ENCODE measurements at regions not wholly inside any gene's neighbourhood (a gene's known extent, or its start where the extent isn't known, plus 50 kb on each side); places are given as distances from the start of the nearest gene placed in this dataset.

DNA sequence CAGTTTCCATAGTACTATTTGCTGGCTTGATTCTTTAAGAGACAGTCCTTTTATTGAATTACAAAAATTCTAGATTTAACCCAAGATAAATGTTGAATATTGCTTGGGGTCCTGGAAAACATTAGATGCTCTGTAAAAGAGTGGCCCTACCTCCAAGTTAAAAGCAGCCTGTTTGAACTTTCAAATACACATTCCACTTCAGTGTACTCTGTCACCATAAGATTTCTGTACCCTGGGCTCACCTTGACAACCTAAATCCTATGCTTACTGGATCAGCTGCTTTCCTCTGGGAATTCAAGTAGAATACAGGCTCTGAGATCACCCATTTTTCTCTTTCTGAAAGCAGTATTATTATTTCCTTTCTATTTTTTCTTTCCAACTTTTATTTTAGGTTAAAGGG lies 107.7 kb upstream of the DCN start:
- H3K9me3 ChIP-seq (ENCODE audit: control insufficient read depth in 2 of 2, low read length in 2 of 2): no peaks in the 10 kb centered on the region
- ATAC-seq (ENCODE audit: low read depth in 2 of 2): no peak
- H3K27ac ChIP-seq (ENCODE audit: insufficient read depth, low read length, poor library complexity, severe bottlenecking): no peak overlapping the region
- Mint-ChIP-seq H3K4me3 (no peak overlapping the region), H3K36me3 (no peaks in the 10 kb centered on the region), H3K27me3 (peaks cover under 1% of the 10 kb centered on the region), H3K27ac (no peak overlapping the region), H3K9me3 (peaks cover 0 to 2% (median 0%) of the 10 kb centered on the region in 7 donors), H3K4me1 (peaks cover 0 to 3% (median 1%) of the 10 kb centered on the region in 4 donors)
- H3K4me3 ChIP-seq (ENCODE audit: low read depth, low read length): no peak overlapping the region
- no peak for DNase-seq
- peaks cover 1% of the 10 kb centered on the region for H3K27me3 ChIP-seq (ENCODE audit: control insufficient read depth, insufficient read depth, low read length)
- no peaks in the 10 kb centered on the region for H3K4me1 ChIP-seq (ENCODE audit: control insufficient read depth, insufficient read depth, low read length, poor library complexity, severe bottlenecking)
- H3K36me3 ChIP-seq (ENCODE audit: control insufficient read depth, insufficient read depth, low read length): no peaks in the 10 kb centered on the region

DNA sequence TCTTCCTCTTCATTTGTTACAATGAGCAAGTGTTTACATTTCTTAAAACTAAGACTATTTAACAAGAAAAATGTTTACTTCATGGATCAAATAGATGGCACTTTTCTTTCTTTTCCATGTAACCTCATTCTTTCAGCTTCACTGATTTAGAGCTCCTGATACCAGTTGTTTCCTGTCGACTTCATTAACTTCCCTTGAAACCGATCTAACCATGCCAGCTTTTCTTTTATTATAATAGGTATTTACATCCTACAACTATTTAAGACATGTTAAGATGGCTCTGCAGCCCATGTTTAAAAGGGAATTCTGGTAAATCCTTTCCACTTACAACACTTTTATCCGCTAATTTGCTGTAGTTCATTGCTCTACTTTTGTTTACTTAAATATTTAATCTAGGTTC lies 107.3 kb upstream of the DCN start:
- Histone ChIP-seq H3K27me3 (ENCODE audit: control insufficient read depth, insufficient read depth, low read length) (peaks cover 1% of the 10 kb centered on the region), H3K4me3 (ENCODE audit: low read depth, low read length) (no peak overlapping the region), H3K4me1 (ENCODE audit: control insufficient read depth, insufficient read depth, low read length, poor library complexity, severe bottlenecking) (no peaks in the 10 kb centered on the region), H3K9me3 (ENCODE audit: control insufficient read depth in 2 of 2, low read length in 2 of 2) (no peaks in the 10 kb centered on the region), H3K36me3 (ENCODE audit: control insufficient read depth, insufficient read depth, low read length) (no peaks in the 10 kb centered on the region), H3K27ac (ENCODE audit: insufficient read depth, low read length, poor library complexity, severe bottlenecking) (no peak overlapping the region)
- ATAC-seq (ENCODE audit: low read depth in 2 of 2): no peak
- H3K36me3 Mint-ChIP-seq: no peaks in the 10 kb centered on the region
- H3K4me3 Mint-ChIP-seq: no peak overlapping the region
- peaks cover 0 to 3% (median 1%) of the 10 kb centered on the region in 4 donors for H3K4me1 Mint-ChIP-seq
- H3K27me3 Mint-ChIP-seq: no peaks in the 10 kb centered on the region
- no peak for DNase-seq
- H3K9me3 Mint-ChIP-seq: peaks cover 0 to 2% (median 0%) of the 10 kb centered on the region in 7 donors
- no peak overlapping the region for H3K27ac Mint-ChIP-seq

DNA sequence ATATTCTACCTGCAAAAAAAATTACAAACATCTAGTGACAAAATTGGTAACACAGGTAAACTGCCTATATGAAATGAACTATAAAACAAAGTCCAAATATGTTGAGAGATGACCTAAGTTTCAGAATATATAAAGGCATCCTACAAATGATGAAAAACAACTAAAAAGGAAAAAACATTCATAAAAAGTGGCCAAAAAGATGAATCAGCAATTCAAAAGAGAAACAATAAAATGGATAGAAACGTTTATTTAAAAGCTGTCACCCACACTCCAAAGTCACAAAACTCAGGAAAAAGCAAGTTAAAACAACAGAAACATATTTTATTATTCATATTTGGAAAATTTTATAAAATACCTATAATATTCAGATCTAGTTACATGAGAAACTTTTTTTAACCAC lies 106.5 kb upstream of the DCN start:
- Histone ChIP-seq H3K36me3 (ENCODE audit: control insufficient read depth, insufficient read depth, low read length) (no peaks in the 10 kb centered on the region), H3K4me3 (ENCODE audit: low read depth, low read length) (no peak overlapping the region), H3K4me1 (ENCODE audit: control insufficient read depth, insufficient read depth, low read length, poor library complexity, severe bottlenecking) (no peaks in the 10 kb centered on the region), H3K27ac (ENCODE audit: insufficient read depth, low read length, poor library complexity, severe bottlenecking) (no peak overlapping the region), H3K9me3 (ENCODE audit: control insufficient read depth in 2 of 2, low read length in 2 of 2) (no peaks in the 10 kb centered on the region), H3K27me3 (ENCODE audit: control insufficient read depth, insufficient read depth, low read length) (peaks cover 1% of the 10 kb centered on the region)
- Mint-ChIP-seq H3K27ac (no peak overlapping the region), H3K9me3 (peaks cover 0 to 2% (median 0%) of the 10 kb centered on the region in 7 donors), H3K27me3 (no peaks in the 10 kb centered on the region), H3K36me3 (no peaks in the 10 kb centered on the region), H3K4me1 (peaks cover 0 to 3% (median 1%) of the 10 kb centered on the region in 4 donors), H3K4me3 (no peak overlapping the region)
- ATAC-seq (ENCODE audit: low read depth in 2 of 2) (no peak), DNase-seq (no peak)

DNA sequence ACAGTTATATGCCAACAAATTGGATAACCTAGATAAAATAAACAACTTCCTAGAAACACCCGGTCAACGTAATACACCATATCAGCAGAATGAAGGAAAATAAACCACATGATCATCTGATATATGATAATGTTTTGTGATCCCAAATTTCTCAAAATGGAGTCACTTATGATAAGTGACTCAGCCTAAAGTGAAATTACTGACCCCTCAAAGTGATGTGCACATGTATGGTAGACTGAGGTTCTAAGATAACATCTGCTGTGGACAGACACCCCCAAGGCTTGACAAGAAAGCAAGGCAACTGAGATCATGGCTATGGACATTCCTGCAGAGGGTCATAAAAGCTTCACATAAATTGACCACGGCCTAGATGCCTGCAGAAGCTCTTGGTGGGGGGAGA lies 105.1 kb upstream of the DCN start:
- peaks cover 1% of the 10 kb centered on the region for H3K27me3 ChIP-seq (ENCODE audit: control insufficient read depth, insufficient read depth, low read length)
- DNase-seq (no peak), ATAC-seq (ENCODE audit: low read depth in 2 of 2) (no peak)
- no peaks in the 10 kb centered on the region for H3K36me3 ChIP-seq (ENCODE audit: control insufficient read depth, insufficient read depth, low read length)
- H3K4me1 Mint-ChIP-seq: peaks cover 0 to 3% (median 1%) of the 10 kb centered on the region in 4 donors
- H3K36me3 Mint-ChIP-seq: no peaks in the 10 kb centered on the region
- no peak overlapping the region for H3K4me3 ChIP-seq (ENCODE audit: low read depth, low read length)
- no peak overlapping the region for H3K27ac ChIP-seq (ENCODE audit: insufficient read depth, low read length, poor library complexity, severe bottlenecking)
- no peaks in the 10 kb centered on the region for H3K9me3 ChIP-seq (ENCODE audit: control insufficient read depth in 2 of 2, low read length in 2 of 2)
- H3K4me3 Mint-ChIP-seq: no peak overlapping the region
- H3K9me3 Mint-ChIP-seq: peaks cover 0 to 2% (median 0%) of the 10 kb centered on the region in 7 donors
- H3K27me3 Mint-ChIP-seq: no peaks in the 10 kb centered on the region
- H3K4me1 ChIP-seq (ENCODE audit: control insufficient read depth, insufficient read depth, low read length, poor library complexity, severe bottlenecking): no peaks in the 10 kb centered on the region
- no peak overlapping the region for H3K27ac Mint-ChIP-seq

DNA sequence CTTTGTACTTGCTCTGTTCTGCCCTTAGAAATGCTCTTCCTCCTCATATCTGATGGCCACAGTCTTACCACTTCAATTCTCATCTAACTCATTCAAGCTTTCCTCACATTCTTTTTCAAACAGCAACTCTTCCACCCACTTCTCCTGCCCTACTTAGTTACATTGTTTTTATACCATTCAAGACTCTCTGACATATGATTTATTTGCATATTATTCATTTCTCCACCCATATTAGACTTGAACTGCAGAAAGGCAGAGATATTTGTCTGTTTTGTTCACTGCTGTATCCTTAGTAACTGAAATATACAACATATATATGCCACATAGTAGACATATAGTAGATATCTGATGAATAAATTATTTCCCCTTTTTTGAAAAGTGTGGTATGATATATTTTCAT lies 95.5 kb upstream of the DCN start:
- H3K27me3 Mint-ChIP-seq: no peaks in the 10 kb centered on the region
- Histone ChIP-seq H3K36me3 (ENCODE audit: control insufficient read depth, insufficient read depth, low read length) (no peaks in the 10 kb centered on the region), H3K4me3 (ENCODE audit: low read depth, low read length) (no peak overlapping the region), H3K4me1 (ENCODE audit: control insufficient read depth, insufficient read depth, low read length, poor library complexity, severe bottlenecking) (no peaks in the 10 kb centered on the region), H3K9me3 (ENCODE audit: control insufficient read depth in 2 of 2, low read length in 2 of 2) (no peaks in the 10 kb centered on the region), H3K27ac (ENCODE audit: insufficient read depth, low read length, poor library complexity, severe bottlenecking) (no peak overlapping the region), H3K27me3 (ENCODE audit: control insufficient read depth, insufficient read depth, low read length) (no peaks in the 10 kb centered on the region)
- DNase-seq (no peak), ATAC-seq (ENCODE audit: low read depth in 2 of 2) (no peak)
- peaks cover 0 to 4% (median 0%) of the 10 kb centered on the region in 7 donors for H3K9me3 Mint-ChIP-seq
- H3K36me3 Mint-ChIP-seq: no peaks in the 10 kb centered on the region
- H3K4me1 Mint-ChIP-seq: no peaks in the 10 kb centered on the region
- no peak overlapping the region for H3K27ac Mint-ChIP-seq
- H3K4me3 Mint-ChIP-seq: no peak overlapping the region

DNA sequence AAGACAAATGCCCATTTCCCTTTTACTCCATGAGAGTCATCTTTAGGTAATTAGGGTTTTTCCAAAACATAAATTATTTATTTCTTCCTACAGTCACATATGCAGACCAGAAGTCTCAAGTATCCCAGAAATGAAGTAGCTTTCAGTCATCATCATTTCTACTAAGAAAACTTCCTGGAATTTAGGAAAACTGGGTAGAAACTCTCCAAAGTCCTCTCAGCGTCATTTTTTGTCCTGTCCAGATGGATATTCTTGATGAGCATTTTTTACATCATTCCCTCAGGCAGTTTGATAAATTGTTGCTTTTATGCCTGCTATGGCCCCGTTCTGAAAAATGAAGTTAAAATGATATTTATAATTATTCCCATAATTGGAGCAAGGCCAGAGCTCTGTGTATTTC lies 93.9 kb upstream of the DCN start:
- Histone ChIP-seq H3K36me3 (ENCODE audit: control insufficient read depth, insufficient read depth, low read length) (no peaks in the 10 kb centered on the region), H3K4me1 (ENCODE audit: control insufficient read depth, insufficient read depth, low read length, poor library complexity, severe bottlenecking) (no peaks in the 10 kb centered on the region), H3K27me3 (ENCODE audit: control insufficient read depth, insufficient read depth, low read length) (no peaks in the 10 kb centered on the region), H3K27ac (ENCODE audit: insufficient read depth, low read length, poor library complexity, severe bottlenecking) (no peak overlapping the region), H3K9me3 (ENCODE audit: control insufficient read depth in 2 of 2, low read length in 2 of 2) (no peaks in the 10 kb centered on the region), H3K4me3 (ENCODE audit: low read depth, low read length) (no peak overlapping the region)
- Mint-ChIP-seq H3K36me3 (no peaks in the 10 kb centered on the region), H3K27me3 (no peaks in the 10 kb centered on the region), H3K9me3 (peaks cover 0 to 2% (median 0%) of the 10 kb centered on the region in 7 donors), H3K27ac (no peak overlapping the region), H3K4me3 (no peak overlapping the region), H3K4me1 (no peaks in the 10 kb centered on the region)
- ATAC-seq (ENCODE audit: low read depth in 2 of 2) (no peak), DNase-seq (no peak)

DNA sequence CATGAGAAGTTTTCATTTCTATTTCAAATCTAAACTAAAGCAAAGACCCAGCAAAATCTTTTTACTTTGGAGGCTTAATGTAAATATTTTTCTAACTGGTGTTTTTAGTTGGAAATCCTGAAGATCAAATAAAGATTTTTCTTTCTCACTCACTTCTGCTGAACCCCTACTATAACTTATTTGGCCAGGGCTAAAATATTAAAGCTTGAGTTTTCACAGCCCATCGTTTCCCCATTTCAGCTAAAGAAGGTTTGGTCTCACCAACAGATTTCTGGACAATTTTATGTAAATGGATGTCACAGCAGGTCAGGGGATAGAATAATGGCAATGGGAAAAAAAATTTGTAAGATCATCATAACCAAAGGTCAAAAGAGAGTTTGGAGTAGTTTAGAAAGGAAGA lies 92.7 kb upstream of the DCN start:
- Mint-ChIP-seq H3K27ac (no peak overlapping the region), H3K36me3 (no peaks in the 10 kb centered on the region), H3K4me1 (no peaks in the 10 kb centered on the region), H3K9me3 (peaks cover 0 to 2% (median 0%) of the 10 kb centered on the region in 7 donors), H3K27me3 (no peaks in the 10 kb centered on the region), H3K4me3 (no peak overlapping the region)
- Histone ChIP-seq H3K4me3 (ENCODE audit: low read depth, low read length) (no peak overlapping the region), H3K27me3 (ENCODE audit: control insufficient read depth, insufficient read depth, low read length) (no peaks in the 10 kb centered on the region), H3K36me3 (ENCODE audit: control insufficient read depth, insufficient read depth, low read length) (no peaks in the 10 kb centered on the region), H3K9me3 (ENCODE audit: control insufficient read depth in 2 of 2, low read length in 2 of 2) (no peaks in the 10 kb centered on the region), H3K27ac (ENCODE audit: insufficient read depth, low read length, poor library complexity, severe bottlenecking) (no peak overlapping the region), H3K4me1 (ENCODE audit: control insufficient read depth, insufficient read depth, low read length, poor library complexity, severe bottlenecking) (no peaks in the 10 kb centered on the region)
- no peak for ATAC-seq (ENCODE audit: low read depth in 2 of 2)
- no peak for DNase-seq

DNA sequence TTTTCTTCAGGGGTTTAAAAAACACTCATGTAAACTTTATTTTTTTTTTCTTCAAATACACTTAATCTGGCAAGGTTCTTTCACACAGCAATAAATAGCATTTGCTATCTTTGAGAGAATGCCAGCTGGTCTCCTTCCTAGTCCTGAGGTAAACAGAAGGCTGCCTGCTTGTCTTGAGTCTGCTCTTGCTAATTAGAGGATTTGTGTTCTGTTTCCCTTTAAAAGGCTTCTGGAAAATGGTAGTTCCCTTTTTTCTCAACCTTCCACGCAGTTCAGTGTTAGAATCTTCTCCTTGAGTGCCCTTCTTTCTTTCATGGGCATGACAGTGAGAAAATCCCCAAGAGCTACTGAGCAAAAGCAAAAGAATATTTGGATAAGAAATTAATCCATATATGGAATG lies 92.3 kb upstream of the DCN start:
- no peak for ATAC-seq (ENCODE audit: low read depth in 2 of 2)
- Mint-ChIP-seq H3K4me3 (no peak overlapping the region), H3K4me1 (no peaks in the 10 kb centered on the region), H3K36me3 (no peaks in the 10 kb centered on the region), H3K27ac (no peak overlapping the region), H3K27me3 (no peaks in the 10 kb centered on the region), H3K9me3 (peaks cover 0 to 2% (median 0%) of the 10 kb centered on the region in 7 donors)
- no peak for DNase-seq
- Histone ChIP-seq H3K4me3 (ENCODE audit: low read depth, low read length) (no peak overlapping the region), H3K27ac (ENCODE audit: insufficient read depth, low read length, poor library complexity, severe bottlenecking) (no peak overlapping the region), H3K4me1 (ENCODE audit: control insufficient read depth, insufficient read depth, low read length, poor library complexity, severe bottlenecking) (no peaks in the 10 kb centered on the region), H3K27me3 (ENCODE audit: control insufficient read depth, insufficient read depth, low read length) (no peaks in the 10 kb centered on the region), H3K36me3 (ENCODE audit: control insufficient read depth, insufficient read depth, low read length) (no peaks in the 10 kb centered on the region), H3K9me3 (ENCODE audit: control insufficient read depth in 2 of 2, low read length in 2 of 2) (no peaks in the 10 kb centered on the region)
